Stomach (tissue), 4 donors: ENCODE measurements at regions not wholly inside any gene's neighbourhood (a gene's known extent, or its start where the extent isn't known, plus 50 kb on each side); places are given as distances from the start of the nearest gene placed in this dataset.

Experiments used
- EP300 ChIP-seq: sonication (generic); formaldehyde crosslinking; IDR thresholded peaks from one replicate; pipeline ENCODE4 v1.6.1; 2017; ENCODE audit warnings: antibody characterized with exemption
- POLR2A ChIP-seq, 4 donors: fragments of 450-650 bp; IDR thresholded peaks; one replicate each; pipeline ENCODE4 v1.6.1; 2016; ENCODE audit warnings: antibody characterized with exemption in 4 of 4, control low read depth in 2 of 4, mild to moderate bottlenecking in 1 of 4, moderate library complexity in 1 of 4
- TF ChIP-seq, protein P1 (sequence below), 7 experiments: fragments of 450-650 bp in 4 of 7; fragments of 200-600 bp in 3 of 7; sonication (generic) in 3 of 7; IDR thresholded peaks; one replicate each; pipeline ENCODE4 v1.5.1; 2016 to 2019; ENCODE audit warnings: antibody characterized with exemption in 7 of 7, control low read depth in 2 of 7, mild to moderate bottlenecking in 1 of 7

DNA sequence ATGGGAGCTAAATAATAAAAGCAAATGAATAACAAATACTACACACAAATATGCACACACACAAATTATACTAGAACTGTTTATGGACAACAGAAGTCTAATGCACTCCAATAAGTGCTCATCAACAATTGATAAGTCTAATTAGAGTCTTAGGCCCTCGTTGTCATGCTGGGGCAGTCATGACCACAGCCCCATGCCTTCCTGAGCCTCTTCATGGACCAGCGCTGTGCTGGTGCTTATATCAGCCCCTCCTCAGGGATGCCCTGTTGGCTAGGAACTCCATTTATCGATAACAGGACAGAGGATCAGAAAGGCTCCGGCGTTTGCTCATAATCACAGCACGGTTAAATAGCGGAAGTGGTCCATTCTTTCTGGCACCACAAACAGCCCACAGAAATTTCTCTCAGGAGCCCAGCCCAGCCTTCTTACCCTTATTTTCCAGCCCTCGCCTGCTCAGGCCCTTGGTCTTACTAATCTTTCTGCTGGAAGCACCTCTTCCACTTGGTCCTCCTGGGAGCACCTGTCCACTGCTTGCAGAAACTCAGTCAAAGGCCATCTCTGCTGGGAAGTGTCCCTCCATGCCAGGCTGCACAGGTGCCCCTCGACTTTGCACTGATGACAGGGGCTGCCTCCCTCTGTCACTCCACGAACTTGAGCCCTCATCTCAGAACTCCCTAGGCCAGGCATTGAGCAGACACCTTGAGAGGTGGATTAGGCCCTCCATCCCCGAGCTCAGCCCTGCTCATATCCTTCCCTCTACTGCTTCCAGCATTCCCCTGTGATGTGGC lies 500.2 kb upstream of the HS6ST1 start:
- TF ChIP-seq, protein P1, sequence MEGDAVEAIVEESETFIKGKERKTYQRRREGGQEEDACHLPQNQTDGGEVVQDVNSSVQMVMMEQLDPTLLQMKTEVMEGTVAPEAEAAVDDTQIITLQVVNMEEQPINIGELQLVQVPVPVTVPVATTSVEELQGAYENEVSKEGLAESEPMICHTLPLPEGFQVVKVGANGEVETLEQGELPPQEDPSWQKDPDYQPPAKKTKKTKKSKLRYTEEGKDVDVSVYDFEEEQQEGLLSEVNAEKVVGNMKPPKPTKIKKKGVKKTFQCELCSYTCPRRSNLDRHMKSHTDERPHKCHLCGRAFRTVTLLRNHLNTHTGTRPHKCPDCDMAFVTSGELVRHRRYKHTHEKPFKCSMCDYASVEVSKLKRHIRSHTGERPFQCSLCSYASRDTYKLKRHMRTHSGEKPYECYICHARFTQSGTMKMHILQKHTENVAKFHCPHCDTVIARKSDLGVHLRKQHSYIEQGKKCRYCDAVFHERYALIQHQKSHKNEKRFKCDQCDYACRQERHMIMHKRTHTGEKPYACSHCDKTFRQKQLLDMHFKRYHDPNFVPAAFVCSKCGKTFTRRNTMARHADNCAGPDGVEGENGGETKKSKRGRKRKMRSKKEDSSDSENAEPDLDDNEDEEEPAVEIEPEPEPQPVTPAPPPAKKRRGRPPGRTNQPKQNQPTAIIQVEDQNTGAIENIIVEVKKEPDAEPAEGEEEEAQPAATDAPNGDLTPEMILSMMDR (IDR thresholded peaks at IDR 0.05), result no peak
- TF ChIP-seq POLR2A (IDR thresholded peaks at IDR 0.05) (no peak), EP300 (no peak)
